Heart left ventricle (tissue), 16 donors: ENCODE measurements at regions not wholly inside any gene's neighbourhood (a gene's known extent, or its start where the extent isn't known, plus 50 kb on each side); places are given as distances from the start of the nearest gene placed in this dataset.

ENCODE experiments used
- ATAC-seq, 4 donors: fragments of 200-7000 bp; cut with Tn5 transposase; one replicate each; pipeline ENCODE4 v1.9.1; 2020 to 2022; ENCODE audit warnings: moderate library complexity in 4 of 4, mild to moderate bottlenecking in 3 of 4, moderate number of reproducible peaks in 1 of 4
- DNase-seq, 5 donors: peaks; one replicate each; pipeline ENCODE4 v3.0.0-alpha.2; 2020
- H3K27ac ChIP-seq, 12 donors: fragments of 200-600 bp; sonication (generic) in 4 of 12; one replicate each; pipeline versions ENCODE4 v1.5.0 to v1.8.0; 2016 to 2022; ENCODE audit warnings: mild to moderate bottlenecking in 2 of 12
- H3K27me3 ChIP-seq, 9 donors: fragments of 200-600 bp; sonication (generic) in 2 of 9; one replicate each; pipeline versions ENCODE4 v1.5.1 to v1.8.0; 2016 to 2022; ENCODE audit warnings: mild to moderate bottlenecking in 3 of 9
- H3K36me3 ChIP-seq, 9 donors: fragments of 200-600 bp; sonication (generic) in 2 of 9; one replicate each; pipeline versions ENCODE4 v1.5.0 to v1.8.0; 2018 to 2022; ENCODE audit warnings: mild to moderate bottlenecking in 2 of 9
- H3K4me1 ChIP-seq, 12 donors: fragments of 200-600 bp; sonication (generic) in 4 of 12; one replicate each; pipeline versions ENCODE4 v1.5.0 to v1.8.0; 2016 to 2022; ENCODE audit warnings: mild to moderate bottlenecking in 3 of 12
- H3K4me3 ChIP-seq, 12 donors: fragments of 200-600 bp; sonication (generic) in 4 of 12; one replicate each; pipeline versions ENCODE4 v1.5.0 to v1.8.0; 2017 to 2022; ENCODE audit warnings: mild to moderate bottlenecking in 9 of 12, moderate library complexity in 4 of 12
- H3K9me3 ChIP-seq, 12 donors: fragments of 200-600 bp; sonication (generic) in 4 of 12; one replicate each; pipeline versions ENCODE4 v1.5.0 to v1.8.0; 2016 to 2022; ENCODE audit warnings: mild to moderate bottlenecking in 1 of 12
- POLR2A ChIP-seq, 2 donors: fragments of 450-650 bp; IDR thresholded peaks; one replicate each; pipeline ENCODE4 v1.6.1; 2017; ENCODE audit warnings: antibody characterized with exemption in 2 of 2, mild to moderate bottlenecking in 2 of 2, moderate library complexity in 2 of 2
- WGBS, 4 donors: extraction: QIAGEN DNeasy Blood & Tissue Kit in 2 of 4; methylation state at CpG; one replicate each; pipeline versions ENCODE4 v1.1.5 to v1.1.7; 2013 to 2018; 5-methylcytosine and 5-hydroxymethylcytosine counted together
- intact Hi-C, 10 donors: fragments of 100-400 bp; cut with DNase I; formaldehyde crosslinking; loops; one replicate each; pipeline versions ENCODE4 v1.11.1 to v1.14.2; 2022
- TF ChIP-seq, protein P1 (sequence below), 12 donors: fragments of 200-600 bp; sonication (generic) in 4 of 12; IDR thresholded peaks; one replicate each; pipeline versions ENCODE4 v1.5.0 to v1.8.0; 2018 to 2022; ENCODE audit warnings: antibody characterized with exemption in 12 of 12, mild to moderate bottlenecking in 5 of 12
- donor health status: ischemic (EF 13 %, LVEDD 7.1; RV severe dilation, severe dysfunction).
- donor health status: healthy with polysubstance abuse.
- donor health status: DM: no; HTN: yes; CAD: no.
- donor health status: DM: no; HTN: no; CAD: no.
- donor health status: ischemic (EF 25% LVEDD 6.9; RV normal size, moderate dysfunction).
- donor health status: ischemic (EF 25% LVEDD 5.7; RV mildly dilated, moderate dysfunction).
- donor health status: healthy.
- donor health status: DM: yes; HTN: yes; CAD: no.
- donor health status: ischemic (EF 35%, LVEDD 5.7; RV mildly dilated, moderate dysfunction).
- donor health status: nonischemic (EF 11% LVEDD 7.7; RV severe dilation, severe dysfunction).
- donor health status: DM: yes; HTN: yes; CAD: no.
- donor health status: PGD.
- donor health status: ischemic (EF 29% LVEDD 5.4; RV normal size, mild dysfunction).
- donor health status: nonischemic (EF 23%, LVEDD 6.1; RV moderate dilation, normal function).

DNA sequence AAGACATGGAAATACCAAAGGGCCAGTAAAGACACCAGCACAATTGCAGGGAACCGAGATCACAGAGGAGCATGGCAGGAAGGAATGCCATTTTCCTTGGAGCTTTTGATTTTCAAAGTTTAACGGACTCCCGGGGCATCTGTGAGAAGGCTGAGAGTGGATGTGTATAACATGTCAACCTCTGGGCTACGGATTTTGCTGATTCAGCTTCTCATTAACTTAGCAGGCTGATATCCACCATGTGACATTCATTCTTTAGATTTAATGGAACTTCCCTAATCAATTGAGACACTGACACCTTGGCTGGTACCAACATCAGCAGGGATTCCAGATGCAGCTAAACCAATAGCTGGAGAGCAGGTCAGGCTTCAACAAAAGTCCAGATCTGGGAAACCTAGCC is 496.6 kb upstream of the SPHKAP start:
- Histone ChIP-seq H3K36me3 (no peaks in the 10 kb centered on the region), H3K27me3 (no peaks in the 10 kb centered on the region), H3K4me1 (peaks cover 0 to 13% (median 0%) of the 10 kb centered on the region in 12 donors), H3K27ac (no peak overlapping the region), H3K9me3 (no peaks in the 10 kb centered on the region), H3K4me3 (no peak overlapping the region)
- 85 to 88% (median 86%) methylated on average over 4 of the region's 4 CpGs for WGBS, 4 donors
- DNase-seq (no peak), ATAC-seq (no peak)
- TF ChIP-seq, protein P1, sequence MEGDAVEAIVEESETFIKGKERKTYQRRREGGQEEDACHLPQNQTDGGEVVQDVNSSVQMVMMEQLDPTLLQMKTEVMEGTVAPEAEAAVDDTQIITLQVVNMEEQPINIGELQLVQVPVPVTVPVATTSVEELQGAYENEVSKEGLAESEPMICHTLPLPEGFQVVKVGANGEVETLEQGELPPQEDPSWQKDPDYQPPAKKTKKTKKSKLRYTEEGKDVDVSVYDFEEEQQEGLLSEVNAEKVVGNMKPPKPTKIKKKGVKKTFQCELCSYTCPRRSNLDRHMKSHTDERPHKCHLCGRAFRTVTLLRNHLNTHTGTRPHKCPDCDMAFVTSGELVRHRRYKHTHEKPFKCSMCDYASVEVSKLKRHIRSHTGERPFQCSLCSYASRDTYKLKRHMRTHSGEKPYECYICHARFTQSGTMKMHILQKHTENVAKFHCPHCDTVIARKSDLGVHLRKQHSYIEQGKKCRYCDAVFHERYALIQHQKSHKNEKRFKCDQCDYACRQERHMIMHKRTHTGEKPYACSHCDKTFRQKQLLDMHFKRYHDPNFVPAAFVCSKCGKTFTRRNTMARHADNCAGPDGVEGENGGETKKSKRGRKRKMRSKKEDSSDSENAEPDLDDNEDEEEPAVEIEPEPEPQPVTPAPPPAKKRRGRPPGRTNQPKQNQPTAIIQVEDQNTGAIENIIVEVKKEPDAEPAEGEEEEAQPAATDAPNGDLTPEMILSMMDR (IDR thresholded peaks at IDR 0.05), result no peak
- TF ChIP-seq POLR2A (IDR thresholded peaks at IDR 0.05), result no peak
- intact Hi-C loops, result no loop called here

GRCh38 chr2:228675646-228676045 is 494.2 kb upstream of the SPHKAP start:
- H3K27me3 ChIP-seq, result no peaks in the 10 kb centered on the region
- TF ChIP-seq, protein P1 (IDR thresholded peaks at IDR 0.05), result no peak
- no peak for TF ChIP-seq POLR2A (IDR thresholded peaks at IDR 0.05)
- ATAC-seq (peak in 1 of 4 donors; percentile 22), DNase-seq (no peak)
- H3K4me3 ChIP-seq, result no peak overlapping the region
- no peaks in the 10 kb centered on the region for H3K9me3 ChIP-seq
- peaks cover 0 to 9% (median 0%) of the 10 kb centered on the region in 12 donors for H3K4me1 ChIP-seq
- peak overlapping the region in 4 of 12 donors; percentile 22 to 47 (median 34) for H3K27ac ChIP-seq
- no peaks in the 10 kb centered on the region for H3K36me3 ChIP-seq
- intact Hi-C loops, result no loop called here

DNA sequence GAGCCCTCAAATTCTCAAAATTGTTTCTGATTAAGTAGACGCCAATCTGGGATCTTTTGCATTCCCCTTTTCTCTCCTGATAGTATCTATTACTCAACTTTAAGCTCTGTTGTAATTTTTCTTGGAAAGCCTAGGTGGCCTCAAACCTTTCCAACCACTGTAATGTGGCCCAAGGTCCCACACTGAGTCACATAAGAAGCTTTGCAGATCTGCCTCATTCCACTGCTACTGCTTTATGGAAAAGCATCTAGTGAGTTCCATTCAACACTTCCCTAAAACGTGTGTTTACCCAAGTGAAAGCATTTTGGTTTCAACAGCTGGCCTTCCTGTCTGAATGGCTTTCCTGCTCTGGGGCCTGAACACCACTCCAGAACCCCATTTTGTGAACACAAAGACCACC is 493.6 kb upstream of the SPHKAP start:
- Histone ChIP-seq H3K27me3 (no peaks in the 10 kb centered on the region), H3K9me3 (no peaks in the 10 kb centered on the region), H3K4me3 (no peak overlapping the region), H3K36me3 (no peaks in the 10 kb centered on the region), H3K27ac (peak overlapping the region in 4 of 12 donors; percentile 0 to 47 (median 34)), H3K4me1 (peaks cover 0 to 9% (median 0%) of the 10 kb centered on the region in 12 donors)
- peak; percentile 73 to 89 (median 80) for ATAC-seq
- intact Hi-C loops, result no loop called here
- peak in 1 of 5 donors; percentile 24 for DNase-seq
- TF ChIP-seq, protein P1 (IDR thresholded peaks at IDR 0.05), result no peak
- no peak for TF ChIP-seq POLR2A (IDR thresholded peaks at IDR 0.05)
- WGBS, 4 donors, result 54 to 70% (median 59%) methylated on average over 2 of the region's 2 CpGs

- no peaks in the 10 kb centered on the region for H3K36me3 ChIP-seq
- H3K4me3 ChIP-seq, result no peak overlapping the region
- ATAC-seq (no peak), DNase-seq (no peak)
- 34 to 53% (median 44%) methylated on average over 3 of the region's 3 CpGs for WGBS, 4 donors
- TF ChIP-seq, protein P1 (IDR thresholded peaks at IDR 0.05), result no peak
- no peak for TF ChIP-seq POLR2A (IDR thresholded peaks at IDR 0.05)
- intact Hi-C loops, result no loop called here
- no peaks in the 10 kb centered on the region for H3K9me3 ChIP-seq
- peaks cover 0 to 9% (median 0%) of the 10 kb centered on the region in 12 donors for H3K4me1 ChIP-seq
- H3K27me3 ChIP-seq, result no peaks in the 10 kb centered on the region
- H3K27ac ChIP-seq, result no peak overlapping the region
These were observed 492.5 kb upstream of the SPHKAP start for GRCh38 chr2:228673876-228674554.
